ENCODE measurements at regions not wholly inside any gene's neighbourhood (a gene's known extent, or its start where the extent isn't known, plus 50 kb on each side); places are given as distances from the start of the nearest gene placed in this dataset.

DNA sequence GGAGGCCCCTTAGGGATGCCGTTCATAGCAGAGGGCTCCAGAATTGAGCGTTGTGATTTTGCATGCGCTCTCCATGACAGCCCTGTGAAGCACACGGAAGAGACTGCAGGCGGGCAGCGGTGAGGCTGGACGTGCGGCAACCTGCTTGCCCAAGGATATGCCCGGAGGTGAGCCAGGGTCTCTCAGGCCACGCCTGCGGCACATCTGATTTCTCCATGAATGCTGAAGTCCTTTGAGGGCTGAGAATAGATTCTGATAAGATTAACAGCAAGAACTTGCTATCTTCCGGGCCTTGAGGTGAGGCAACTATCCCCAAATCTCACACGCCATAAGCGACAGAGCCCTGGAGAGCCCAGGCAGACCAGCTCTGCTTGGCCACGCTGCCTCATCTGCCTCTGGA lies 55.6 kb upstream of the LAMA1 start:
- Histone ChIP-seq H3K27ac (ENCODE audit: extremely low read length, insufficient read depth, low read length) (no peak overlapping the region), H3K27me3 (ENCODE audit: control insufficient read depth in 1 of 2, insufficient read depth in 2 of 2, low read length in 2 of 2) (peaks cover 0 to 7% of the 10 kb centered on the region in 2 experiments; a peak in 1 of 5 replicates), H3K9me3 (ENCODE audit: low read length) (no peaks in the 10 kb centered on the region), H3K4me2 (ENCODE audit: low read depth, low read length) (no peak overlapping the region), H2AFZ (ENCODE audit: low read length) (no peak overlapping the region), H4K20me1 (ENCODE audit: insufficient read depth, low read length) (no peaks in the 10 kb centered on the region), H3K4me1 (ENCODE audit: insufficient read depth, low read length) (no peaks in the 10 kb centered on the region), H3K9ac (ENCODE audit: insufficient read depth, low read depth, low read length) (no peak overlapping the region), H3K4me3 (replicated peaks in 1 of 3; ENCODE audit: insufficient read depth in 1 of 3, low read depth in 2 of 3, low read length in 3 of 3) (no peak overlapping the region), H3K36me3 (replicated peaks in 1 of 2; ENCODE audit: control insufficient read depth in 1 of 2, insufficient read depth in 2 of 2, low read length in 2 of 2) (no peaks in the 10 kb centered on the region), H3K79me2 (ENCODE audit: insufficient read depth, low read length) (no peaks in the 10 kb centered on the region)
- CTCF ChIA-PET (ENCODE audit: low intra/inter-chr PET ratio, low total read pairs), result no interaction called here
- BruUV-seq (replicated peaks), result no TSS peak
- POLR2A ChIA-PET, result no interaction called here
- WGBS (ENCODE audit: low lambda C conversion rate), result 57% methylated on average over 8 of the region's 15 CpGs
- DNase-seq (ENCODE audit: low spot score), result no peak
- intact Hi-C loops (cut with micrococcal nuclease; ENCODE audit: unreplicated experiment), result no loop called here
- in situ Hi-C loops (cut with HindIII; ENCODE audit: extremely low pct_ligation_motif_present, low pct_unique_long_range_greater_than_20kb), result loop anchor here (10.0 to 25.0 kb wide), 2 partner anchors 136 to 248 kb away; no protein-coding TSS in a partner anchor
- no peak for ATAC-seq
- no peak for FAIRE-seq
- TF ChIP-seq ZNF598 (CRISPR knock-in tag; IDR thresholded peaks at IDR 0.05; ENCODE audit: borderline replicate concordance) (no peak), MYC (CRISPR knock-in tag; IDR thresholded peaks at IDR 0.05; ENCODE audit: borderline replicate concordance) (no peak), ZNF333 (CRISPR knock-in tag; IDR thresholded peaks at IDR 0.05; ENCODE audit: borderline replicate concordance) (no peak), FLYWCH1 (CRISPR knock-in tag; IDR thresholded peaks at IDR 0.05) (no peak), ESRRA (CRISPR knock-in tag; IDR thresholded peaks at IDR 0.05; ENCODE audit: low read depth) (no peak), POLR2G (IDR thresholded peaks at IDR 0.05; ENCODE audit: low read depth, low read length) (no peak), TBL1XR1 (IDR thresholded peaks at IDR 0.05; ENCODE audit: borderline replicate concordance, low read length, partially characterized antibody) (no peak), NFIC (IDR thresholded peaks at IDR 0.05; ENCODE audit: low read length) (no peak), HOXA3 (CRISPR knock-in tag; IDR thresholded peaks at IDR 0.05) (no peak), ZNF878 (CRISPR knock-in tag; IDR thresholded peaks at IDR 0.05) (no peak), STAT5B (CRISPR knock-in tag; IDR thresholded peaks at IDR 0.05) (no peak)
- TF ChIP-seq, protein P1, sequence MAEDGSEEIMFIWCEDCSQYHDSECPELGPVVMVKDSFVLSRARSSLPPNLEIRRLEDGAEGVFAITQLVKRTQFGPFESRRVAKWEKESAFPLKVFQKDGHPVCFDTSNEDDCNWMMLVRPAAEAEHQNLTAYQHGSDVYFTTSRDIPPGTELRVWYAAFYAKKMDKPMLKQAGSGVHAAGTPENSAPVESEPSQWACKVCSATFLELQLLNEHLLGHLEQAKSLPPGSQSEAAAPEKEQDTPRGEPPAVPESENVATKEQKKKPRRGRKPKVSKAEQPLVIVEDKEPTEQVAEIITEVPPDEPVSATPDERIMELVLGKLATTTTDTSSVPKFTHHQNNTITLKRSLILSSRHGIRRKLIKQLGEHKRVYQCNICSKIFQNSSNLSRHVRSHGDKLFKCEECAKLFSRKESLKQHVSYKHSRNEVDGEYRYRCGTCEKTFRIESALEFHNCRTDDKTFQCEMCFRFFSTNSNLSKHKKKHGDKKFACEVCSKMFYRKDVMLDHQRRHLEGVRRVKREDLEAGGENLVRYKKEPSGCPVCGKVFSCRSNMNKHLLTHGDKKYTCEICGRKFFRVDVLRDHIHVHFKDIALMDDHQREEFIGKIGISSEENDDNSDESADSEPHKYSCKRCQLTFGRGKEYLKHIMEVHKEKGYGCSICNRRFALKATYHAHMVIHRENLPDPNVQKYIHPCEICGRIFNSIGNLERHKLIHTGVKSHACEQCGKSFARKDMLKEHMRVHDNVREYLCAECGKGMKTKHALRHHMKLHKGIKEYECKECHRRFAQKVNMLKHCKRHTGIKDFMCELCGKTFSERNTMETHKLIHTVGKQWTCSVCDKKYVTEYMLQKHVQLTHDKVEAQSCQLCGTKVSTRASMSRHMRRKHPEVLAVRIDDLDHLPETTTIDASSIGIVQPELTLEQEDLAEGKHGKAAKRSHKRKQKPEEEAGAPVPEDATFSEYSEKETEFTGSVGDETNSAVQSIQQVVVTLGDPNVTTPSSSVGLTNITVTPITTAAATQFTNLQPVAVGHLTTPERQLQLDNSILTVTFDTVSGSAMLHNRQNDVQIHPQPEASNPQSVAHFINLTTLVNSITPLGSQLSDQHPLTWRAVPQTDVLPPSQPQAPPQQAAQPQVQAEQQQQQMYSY (CRISPR knock-in tag; IDR thresholded peaks at IDR 0.05), result no peak
- TF ChIP-seq, protein P2, sequence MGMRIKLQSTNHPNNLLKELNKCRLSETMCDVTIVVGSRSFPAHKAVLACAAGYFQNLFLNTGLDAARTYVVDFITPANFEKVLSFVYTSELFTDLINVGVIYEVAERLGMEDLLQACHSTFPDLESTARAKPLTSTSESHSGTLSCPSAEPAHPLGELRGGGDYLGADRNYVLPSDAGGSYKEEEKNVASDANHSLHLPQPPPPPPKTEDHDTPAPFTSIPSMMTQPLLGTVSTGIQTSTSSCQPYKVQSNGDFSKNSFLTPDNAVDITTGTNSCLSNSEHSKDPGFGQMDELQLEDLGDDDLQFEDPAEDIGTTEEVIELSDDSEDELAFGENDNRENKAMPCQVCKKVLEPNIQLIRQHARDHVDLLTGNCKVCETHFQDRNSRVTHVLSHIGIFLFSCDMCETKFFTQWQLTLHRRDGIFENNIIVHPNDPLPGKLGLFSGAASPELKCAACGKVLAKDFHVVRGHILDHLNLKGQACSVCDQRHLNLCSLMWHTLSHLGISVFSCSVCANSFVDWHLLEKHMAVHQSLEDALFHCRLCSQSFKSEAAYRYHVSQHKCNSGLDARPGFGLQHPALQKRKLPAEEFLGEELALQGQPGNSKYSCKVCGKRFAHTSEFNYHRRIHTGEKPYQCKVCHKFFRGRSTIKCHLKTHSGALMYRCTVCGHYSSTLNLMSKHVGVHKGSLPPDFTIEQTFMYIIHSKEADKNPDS (CRISPR knock-in tag; IDR thresholded peaks at IDR 0.05), result no peak
- TF ChIP-seq, protein P3, sequence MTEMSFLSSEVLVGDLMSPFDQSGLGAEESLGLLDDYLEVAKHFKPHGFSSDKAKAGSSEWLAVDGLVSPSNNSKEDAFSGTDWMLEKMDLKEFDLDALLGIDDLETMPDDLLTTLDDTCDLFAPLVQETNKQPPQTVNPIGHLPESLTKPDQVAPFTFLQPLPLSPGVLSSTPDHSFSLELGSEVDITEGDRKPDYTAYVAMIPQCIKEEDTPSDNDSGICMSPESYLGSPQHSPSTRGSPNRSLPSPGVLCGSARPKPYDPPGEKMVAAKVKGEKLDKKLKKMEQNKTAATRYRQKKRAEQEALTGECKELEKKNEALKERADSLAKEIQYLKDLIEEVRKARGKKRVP (CRISPR knock-in tag; IDR thresholded peaks at IDR 0.05), result no peak
- TF ChIP-seq, protein P4, sequence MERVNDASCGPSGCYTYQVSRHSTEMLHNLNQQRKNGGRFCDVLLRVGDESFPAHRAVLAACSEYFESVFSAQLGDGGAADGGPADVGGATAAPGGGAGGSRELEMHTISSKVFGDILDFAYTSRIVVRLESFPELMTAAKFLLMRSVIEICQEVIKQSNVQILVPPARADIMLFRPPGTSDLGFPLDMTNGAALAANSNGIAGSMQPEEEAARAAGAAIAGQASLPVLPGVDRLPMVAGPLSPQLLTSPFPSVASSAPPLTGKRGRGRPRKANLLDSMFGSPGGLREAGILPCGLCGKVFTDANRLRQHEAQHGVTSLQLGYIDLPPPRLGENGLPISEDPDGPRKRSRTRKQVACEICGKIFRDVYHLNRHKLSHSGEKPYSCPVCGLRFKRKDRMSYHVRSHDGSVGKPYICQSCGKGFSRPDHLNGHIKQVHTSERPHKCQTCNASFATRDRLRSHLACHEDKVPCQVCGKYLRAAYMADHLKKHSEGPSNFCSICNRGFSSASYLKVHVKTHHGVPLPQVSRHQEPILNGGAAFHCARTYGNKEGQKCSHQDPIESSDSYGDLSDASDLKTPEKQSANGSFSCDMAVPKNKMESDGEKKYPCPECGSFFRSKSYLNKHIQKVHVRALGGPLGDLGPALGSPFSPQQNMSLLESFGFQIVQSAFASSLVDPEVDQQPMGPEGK (CRISPR knock-in tag; IDR thresholded peaks at IDR 0.05), result no peak
